ENCODE measurements at regions not wholly inside any gene's neighbourhood (a gene's known extent, or its start where the extent isn't known, plus 50 kb on each side); places are given as distances from the start of the nearest gene placed in this dataset.

DNA sequence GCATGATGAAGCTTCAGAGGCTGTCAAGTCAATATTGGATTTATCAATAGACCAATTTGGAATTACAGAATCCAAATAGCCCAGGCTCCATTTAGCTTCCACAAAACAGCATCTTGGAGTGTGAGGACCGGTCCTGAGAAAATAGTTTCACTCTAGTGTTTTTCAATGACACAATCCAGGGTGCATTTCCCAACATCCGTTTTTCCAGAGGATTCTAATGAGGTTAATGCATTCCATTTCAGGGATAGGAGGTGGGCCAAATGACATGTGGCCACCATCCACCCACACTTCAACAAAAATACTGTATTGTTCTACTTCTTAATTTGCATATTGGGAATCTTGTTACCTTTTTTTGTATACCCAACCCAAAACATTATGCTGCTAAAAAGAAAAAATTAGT, 229.8 kb upstream of the LDB2 start:
- FAIRE-seq = no peak
- no peak for DNase-seq (ENCODE audit: insufficient read length, low spot score)

DNA sequence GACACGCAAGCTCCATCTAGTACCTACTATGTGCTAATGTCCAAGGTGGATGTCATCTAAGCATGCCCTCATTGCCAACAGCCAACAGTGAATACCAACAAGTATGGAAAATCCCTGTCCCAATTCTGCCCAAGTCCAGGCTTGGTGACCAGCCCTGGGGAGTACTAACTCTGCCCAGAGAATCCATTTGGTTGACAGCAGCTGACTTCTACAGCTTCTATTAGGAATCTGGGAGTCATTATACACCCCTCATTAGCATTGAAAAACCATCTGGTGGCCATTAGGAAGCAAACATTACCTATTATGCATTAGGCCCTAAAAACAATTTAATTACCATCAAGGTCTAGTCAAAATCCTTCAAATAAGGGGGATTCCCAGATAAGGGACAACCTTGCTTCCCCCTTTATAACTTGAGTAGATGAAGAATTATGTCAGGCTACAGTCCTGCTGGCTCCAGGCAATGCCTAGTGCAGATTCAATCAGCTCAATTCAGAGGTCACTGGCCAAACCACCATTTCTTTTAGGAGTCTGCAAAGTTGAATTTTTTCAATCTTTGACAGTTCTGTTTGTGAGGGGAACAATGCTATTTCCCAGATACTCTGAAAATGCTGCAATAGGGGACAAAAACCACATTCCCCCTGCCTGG, 228.0 kb upstream of the LDB2 start:
- DNase-seq (ENCODE audit: insufficient read length, low spot score) = no peak
- no peak for FAIRE-seq

DNA sequence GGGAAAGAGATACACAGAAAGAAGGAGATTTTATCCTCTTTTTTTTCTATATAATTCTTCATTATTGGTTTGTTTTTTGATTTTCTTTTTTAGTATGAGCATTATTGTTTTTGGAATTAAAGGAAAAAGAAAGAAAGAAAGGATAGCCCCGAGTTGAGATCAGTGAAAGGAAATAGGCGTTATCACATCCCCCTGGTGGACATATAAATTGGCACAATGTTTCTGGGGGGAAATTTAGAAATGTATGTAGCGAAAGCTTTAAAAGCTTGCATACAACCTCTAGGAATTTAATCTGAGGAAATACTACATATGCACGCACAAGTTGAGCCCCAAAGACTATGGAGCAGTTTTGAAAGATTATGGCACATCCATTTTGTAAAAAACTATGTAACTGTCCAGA, 226.3 kb upstream of the LDB2 start:
- no peak for FAIRE-seq
- DNase-seq (ENCODE audit: insufficient read length, low spot score) = no peak

DNA sequence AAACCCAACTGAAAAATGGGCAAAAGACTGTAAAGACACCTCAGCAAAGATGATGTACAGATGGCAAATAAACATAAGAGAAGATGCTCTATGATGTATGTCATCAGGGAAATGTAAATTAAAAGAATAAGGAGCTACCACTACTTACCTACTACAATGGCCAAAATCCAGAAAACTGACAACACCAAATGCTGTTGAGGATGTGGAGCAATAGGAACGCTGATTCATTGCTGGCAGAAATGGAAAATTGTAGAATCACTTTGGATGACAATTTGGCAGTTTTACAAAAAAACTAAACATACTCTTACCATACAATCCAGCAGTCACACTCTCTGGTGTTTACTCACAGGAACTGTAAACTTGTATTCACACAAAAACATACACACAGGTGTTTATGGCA, 222.3 kb upstream of the LDB2 start:
- no peak for FAIRE-seq
- DNase-seq (ENCODE audit: insufficient read length, low spot score) = no peak

DNA sequence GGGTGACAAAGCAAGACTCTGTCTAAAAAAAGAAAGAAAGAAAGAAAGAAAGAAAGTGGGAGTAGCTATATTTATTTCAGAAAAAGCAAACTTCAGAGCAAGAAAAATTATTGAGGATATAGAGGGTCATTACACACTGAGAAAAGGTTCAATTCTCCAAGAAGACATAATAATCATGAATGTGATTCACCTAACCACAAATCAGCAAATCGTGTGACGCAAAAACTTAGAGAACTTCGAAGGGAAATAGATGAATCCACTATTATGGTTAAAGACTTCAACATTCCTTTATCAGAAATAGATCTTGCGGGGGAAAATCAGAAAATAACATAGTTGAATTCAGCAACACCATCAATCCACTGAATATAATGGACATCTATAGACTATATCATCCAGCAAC, 219.3 kb upstream of the LDB2 start:
- DNase-seq (ENCODE audit: insufficient read length, low spot score) (no peak), FAIRE-seq (no peak)

DNA sequence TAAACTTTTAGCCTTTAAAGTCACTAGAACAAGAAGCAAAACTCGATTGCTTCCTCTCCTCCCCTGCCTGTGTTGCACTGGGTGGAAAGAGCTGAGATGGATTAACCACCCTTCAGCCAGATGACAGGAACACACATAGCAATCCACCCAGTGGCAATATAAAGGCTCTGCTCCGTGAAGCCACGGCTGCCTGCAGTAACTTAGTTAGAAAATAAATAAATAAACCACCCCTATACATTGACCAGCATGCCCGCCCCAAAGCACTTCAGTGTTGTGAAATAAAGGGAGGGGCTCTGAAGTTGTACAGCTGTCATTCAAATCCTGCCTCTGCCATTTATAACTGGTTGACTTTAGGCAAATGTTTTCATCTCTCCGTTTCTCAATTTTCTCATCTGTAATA, 217.1 kb upstream of the LDB2 start:
- DNase-seq (ENCODE audit: insufficient read length, low spot score) (no peak), FAIRE-seq (no peak)

DNA sequence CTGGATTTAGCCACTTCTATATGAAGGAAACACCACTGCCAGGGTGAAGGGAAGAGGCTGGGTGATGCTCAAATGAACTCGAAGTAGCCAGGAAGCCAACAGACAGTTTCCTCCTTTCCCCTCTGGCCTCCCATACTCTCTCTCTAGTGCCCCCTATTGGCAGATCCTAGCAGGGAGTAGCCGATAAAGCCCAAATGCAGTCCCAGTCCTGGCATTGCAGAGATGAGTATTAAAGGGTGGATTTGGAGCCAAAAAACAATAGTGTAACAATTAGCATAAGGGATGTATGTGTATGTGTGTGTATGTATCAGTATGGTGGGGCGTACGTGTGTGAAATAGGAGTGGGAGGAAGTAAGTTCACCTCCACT, 213.8 kb upstream of the LDB2 start:
- no peak for DNase-seq (ENCODE audit: insufficient read length, low spot score)
- FAIRE-seq = no peak

DNA sequence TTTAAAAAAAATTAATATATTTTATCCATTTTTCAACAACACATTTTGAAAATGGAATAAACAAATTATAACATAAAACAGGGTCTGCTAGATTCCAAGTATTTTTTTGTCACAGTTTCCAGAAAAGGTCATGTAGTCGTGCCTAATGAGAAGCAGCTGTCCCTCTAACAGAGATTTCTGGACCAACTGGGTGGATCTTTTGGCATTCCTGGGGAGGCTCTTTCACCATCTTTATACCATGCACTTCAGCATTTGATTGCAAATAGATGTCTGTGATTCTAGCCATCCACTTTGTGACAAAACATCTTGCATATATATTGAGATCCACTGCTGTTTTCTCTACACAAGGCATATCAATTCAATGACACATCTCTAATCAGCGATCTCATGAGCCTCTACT, 210.7 kb upstream of the LDB2 start:
- DNase-seq (ENCODE audit: insufficient read length, low spot score) = no peak
- no peak for FAIRE-seq

DNA sequence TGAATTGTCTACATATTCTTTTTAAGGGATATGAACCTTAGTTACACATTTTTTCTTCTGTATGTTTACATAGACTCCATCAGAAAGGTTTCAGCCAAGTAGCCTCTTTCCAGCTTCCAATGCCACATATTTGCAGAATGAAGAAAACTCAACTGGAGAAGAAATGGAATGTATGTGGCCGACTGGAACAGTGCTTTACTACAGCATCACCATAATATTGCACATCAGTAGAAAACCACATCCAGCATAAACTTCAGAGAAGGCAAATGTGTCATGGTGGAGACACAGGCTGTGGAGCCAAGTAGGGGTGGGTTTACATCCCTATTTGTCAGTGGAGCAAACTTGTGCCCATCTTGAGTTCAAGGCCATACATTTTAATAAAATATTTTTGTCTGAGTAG, 204.8 kb upstream of the LDB2 start:
- DNase-seq (ENCODE audit: insufficient read length, low spot score) = no peak
- FAIRE-seq = no peak

DNA sequence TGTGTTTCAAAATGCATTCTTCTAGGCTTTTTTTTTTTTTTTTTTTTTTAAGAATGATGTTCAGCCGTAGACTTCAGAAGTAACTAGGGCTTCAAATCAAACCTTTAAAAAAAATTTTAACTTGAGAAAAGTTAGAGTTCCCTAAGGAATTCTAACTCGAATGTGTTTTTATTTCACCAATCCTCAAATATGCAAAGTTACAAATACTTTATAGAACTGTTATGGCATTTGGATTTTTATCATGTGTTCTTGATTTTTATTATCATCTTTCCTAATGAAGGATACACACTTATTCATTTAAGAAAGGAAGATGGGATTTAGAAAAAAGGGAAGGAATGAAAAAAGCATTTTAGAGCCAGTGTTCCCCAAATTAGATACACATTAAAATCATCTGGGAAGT, 200.6 kb upstream of the LDB2 start:
- FAIRE-seq (no peak), DNase-seq (ENCODE audit: insufficient read length, low spot score) (no peak)

DNA sequence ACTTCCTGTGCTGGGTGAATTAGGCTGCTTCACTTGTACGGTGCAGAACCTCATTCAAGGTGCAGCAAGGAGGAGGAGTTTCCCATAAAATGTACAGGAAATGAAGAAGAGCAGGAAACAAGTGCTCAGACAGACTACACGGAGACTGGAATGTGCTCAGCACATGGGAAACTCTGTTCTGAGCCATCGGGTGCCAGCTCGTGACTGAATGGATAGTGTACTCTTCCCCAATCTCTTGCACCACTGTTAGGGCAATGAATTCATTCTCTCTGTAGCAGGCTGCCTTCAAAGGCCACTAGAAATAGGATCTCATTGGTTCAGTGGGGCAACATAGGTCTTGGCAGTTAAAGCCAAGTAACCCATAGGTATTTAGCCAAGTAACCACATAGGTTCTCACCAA, 200.0 kb upstream of the LDB2 start:
- DNase-seq (ENCODE audit: insufficient read length, low spot score) (no peak), FAIRE-seq (no peak)

DNA sequence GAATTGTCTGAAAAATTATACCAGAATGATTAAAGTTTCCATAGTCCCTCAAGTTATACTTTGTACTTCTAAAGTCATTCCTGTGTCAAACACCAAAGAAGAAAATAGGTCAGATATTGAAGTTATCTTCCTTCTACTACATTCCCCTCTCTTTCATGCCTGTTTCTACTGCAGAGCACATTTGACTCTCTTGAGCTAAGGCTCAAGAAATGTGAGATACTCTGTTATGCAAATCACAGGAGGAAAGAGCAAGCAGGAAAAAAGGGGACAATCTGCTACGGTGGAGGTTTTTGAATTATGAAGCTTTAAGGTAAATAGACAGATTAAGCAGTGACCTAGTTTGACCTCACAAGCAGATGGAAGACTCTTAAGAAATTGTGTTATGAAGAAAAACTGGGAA, 198.9 kb upstream of the LDB2 start:
- FAIRE-seq (no peak), DNase-seq (ENCODE audit: insufficient read length, low spot score) (no peak)

DNA sequence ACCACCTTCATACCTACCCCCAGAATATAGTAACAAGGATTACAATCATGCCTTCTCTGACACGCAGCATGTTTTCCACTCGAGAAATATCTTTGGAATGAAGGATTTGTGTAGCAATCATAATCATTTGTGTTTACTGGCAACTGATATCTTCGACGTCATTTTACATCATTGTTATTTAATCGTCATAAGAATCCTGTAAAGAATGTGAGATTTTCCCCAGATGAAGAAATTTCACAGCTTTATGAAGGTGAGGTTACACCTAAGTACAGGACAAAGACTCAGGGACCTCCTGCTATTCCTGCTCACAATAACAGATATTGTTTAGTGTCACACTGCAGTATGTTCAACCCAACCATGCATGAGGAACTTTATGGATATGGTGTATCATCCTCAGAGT, 198.2 kb upstream of the LDB2 start:
- FAIRE-seq (no peak), DNase-seq (ENCODE audit: insufficient read length, low spot score) (no peak)

DNA sequence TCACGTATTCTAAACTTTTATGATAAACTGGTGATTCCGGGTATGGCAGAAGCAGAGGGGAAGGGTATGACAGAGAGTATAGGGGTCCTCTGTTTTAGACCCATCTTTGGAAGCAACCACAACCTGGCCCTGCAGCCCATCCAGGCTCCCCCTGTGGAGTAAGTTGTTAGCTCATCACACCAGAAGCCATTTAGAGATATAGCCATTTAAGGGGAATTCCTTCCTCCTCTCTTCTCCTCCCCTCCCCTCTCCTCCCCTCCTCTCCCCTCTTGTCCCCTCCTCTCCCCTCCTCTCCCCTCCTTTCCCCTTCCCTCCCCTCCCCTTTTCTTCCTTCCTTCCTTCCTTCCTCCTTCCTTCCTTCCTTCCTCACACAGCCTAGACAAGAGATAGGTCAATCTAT, 197.3 kb upstream of the LDB2 start:
- FAIRE-seq (no peak), DNase-seq (ENCODE audit: insufficient read length, low spot score) (no peak)

DNA sequence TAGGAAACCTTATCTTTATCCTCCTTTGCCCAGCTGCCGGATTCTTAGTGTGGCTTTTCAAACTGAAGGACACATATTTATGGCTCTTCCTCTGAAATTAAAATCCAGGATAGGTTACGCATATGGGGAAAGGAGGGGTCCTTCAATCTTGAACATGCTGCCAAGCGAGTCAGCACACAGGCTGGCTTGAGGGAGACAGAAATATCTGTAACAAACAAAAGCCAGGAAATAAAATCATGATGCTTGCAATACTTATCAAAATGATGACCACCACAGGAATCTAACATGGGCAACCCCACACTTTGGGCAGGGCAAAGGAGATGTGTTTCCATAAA, 196.4 kb upstream of the LDB2 start:
- FAIRE-seq (no peak), DNase-seq (ENCODE audit: insufficient read length, low spot score) (no peak)

DNA sequence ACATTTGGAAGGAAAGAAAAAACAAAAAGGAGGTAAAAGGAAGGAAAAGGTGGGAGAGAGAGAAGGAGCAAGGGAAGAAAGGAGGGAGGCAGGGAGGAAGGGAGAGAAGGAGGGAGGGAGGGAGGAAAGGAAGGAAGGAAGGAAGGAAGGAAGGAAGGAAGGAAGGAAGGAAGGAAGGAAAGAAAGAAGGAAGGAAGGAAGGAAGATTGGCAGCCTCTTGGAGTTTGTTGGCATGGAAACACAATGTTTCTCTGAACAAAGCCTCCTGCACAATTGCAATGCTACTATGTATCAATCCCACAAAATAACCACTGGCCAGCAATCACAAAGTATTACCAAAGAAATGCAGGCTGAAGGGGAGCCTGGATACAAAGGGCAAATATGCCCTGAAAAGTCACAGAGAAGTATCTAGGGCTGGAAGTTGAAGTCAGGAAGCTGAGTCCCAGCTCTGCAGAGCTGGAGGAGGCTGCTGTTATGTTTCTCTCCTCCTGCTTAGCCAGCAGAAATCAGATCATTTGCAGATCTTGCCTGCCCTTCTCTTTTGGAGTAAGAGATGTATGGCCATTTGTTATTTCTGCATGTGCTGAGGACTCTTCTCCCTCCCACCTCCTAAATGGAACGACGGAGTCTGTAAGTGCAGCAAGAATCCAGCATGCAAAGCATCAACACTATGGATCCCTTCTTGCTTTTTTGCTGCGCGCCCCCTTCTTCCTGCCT, 195.9 kb upstream of the LDB2 start:
- FAIRE-seq (no peak), DNase-seq (ENCODE audit: insufficient read length, low spot score) (no peak)

DNA sequence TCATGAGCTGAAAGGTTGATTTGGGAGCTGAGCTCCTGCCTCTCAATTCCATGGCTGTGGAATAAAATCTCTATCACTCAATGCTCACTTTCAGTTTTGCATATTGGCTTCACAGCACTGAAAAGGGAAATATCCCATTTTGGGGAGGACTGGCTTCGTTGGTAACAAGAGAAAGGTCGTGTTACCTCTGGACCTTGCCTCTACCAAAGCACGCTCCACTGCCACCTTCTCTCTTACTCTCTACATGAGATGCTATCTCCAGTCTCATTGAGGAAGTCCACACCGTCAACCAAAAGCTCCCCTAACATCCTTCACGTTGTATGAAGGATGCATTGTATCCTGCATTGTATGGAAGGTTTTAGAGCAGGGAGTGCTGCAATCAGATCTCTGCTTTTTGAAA, 195.0 kb upstream of the LDB2 start:
- no peak for DNase-seq (ENCODE audit: insufficient read length, low spot score)
- no peak for FAIRE-seq

DNA sequence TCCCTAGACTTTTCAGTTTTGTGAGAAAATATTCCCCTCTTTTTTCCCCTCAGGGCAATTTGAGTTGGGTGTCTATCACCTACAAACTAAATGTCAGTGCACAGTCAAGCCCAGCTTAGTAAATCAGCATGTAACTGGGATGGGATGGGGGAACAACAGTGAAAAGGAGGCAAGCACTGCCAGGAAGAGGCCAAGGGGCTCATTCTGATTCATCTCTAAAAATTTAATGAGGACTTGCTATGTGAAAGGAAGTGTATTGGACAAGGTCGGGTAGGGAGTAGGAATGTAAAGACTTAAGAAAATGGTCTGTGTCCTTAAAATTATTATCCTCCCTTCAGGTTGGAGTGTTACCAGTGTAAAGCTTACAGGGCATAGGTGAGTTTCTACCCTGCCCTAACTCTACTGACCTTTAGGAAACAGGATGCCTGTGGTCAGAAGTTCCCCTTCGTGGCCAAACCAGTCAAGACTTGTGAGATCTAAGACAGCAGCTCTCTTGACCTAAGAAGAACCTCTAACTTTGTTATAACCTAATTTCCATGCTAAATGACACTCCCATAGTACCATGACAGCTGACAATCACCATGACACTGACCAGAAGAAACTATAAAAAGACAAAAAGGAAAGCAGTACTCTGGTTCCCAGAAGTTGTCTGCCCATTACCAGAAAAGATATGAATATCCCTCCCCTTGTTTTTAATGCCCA, 194.4 kb upstream of the LDB2 start:
- DNase-seq (ENCODE audit: insufficient read length, low spot score) (peak; percentile 7), FAIRE-seq (peak; percentile 31)

DNA sequence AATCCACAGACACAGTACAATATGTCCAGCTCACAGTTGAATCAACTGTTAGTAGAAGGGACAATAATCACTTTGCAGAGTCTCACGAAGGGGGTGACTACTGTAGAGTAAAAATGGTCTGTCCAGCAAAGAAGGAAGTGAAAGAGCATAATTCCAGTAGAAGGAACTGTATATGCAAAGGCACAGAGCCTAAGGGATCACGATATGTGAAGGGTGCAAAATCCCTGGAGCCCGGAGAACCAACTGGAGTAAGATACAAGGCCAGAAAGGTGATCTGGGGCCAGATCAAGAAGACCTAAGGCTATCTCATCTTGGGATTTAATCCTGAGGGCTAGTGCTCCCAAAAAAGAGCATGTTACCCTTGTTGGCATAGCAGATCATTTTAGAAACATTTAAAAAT, 192.7 kb upstream of the LDB2 start:
- no peak for FAIRE-seq

DNA sequence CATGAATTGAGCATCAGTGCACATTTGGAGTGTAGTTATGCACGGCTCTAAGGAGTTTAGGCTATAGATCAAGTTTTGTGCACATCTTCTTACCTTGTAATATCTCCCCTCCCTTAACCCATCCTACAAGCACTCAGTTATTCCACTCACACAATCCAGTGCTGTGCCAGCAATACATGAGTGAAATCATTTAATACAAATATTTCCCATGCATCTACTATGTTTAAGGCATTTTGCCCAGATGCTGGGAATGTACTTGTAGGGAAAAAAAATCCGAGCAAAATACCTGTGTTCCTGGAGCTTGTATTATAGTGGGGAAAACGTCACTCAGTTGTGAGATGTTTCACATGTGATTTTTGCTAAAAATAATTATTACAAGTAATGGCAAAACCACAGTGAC, 191.6 kb upstream of the LDB2 start:
- DNase-seq (ENCODE audit: insufficient read length, low spot score) (no peak), FAIRE-seq (no peak)

More for the DNA sequence above, 192.7 kb upstream of the LDB2 start:
- DNase-seq (ENCODE audit: insufficient read length, low spot score) = no peak

DNA sequence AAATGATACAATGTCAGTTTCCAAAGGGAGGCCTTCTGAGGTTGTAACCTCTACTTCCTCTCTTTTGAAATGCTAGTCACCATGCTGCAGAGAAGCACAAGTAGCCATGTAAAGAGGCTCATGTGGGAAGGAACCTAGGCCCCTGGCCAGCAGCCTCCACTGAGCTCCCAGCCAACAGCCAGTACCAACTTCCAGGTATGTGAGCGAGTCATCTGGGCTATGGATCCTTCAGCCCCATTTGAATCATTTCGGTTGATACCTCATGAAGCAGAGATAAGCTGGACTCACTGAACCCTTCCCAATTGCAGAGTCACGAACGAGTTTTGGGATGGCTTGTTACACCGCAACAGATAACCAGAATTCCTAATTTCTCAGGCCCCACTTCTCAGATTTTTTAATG, 187.0 kb upstream of the LDB2 start:
- no peak for DNase-seq (ENCODE audit: insufficient read length, low spot score)
- no peak for FAIRE-seq

DNA sequence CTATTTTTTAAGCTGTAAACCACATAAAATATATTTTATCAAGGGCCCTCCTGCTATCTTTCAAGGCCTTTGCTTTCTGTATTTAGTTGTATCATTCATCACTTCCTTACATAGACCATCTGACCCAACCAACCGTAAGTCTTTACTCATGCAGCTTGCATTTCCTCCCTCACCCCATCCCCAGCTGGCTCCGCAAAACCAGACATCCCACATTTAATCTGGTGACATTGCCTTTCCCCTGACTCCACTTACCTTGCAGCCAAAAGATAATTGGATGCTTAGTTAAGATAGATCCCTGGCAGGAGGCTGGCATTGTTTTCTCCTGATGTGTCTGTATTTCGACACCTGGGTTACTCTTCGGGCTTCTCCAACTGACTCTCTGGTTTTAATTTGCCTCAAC, 183.7 kb upstream of the LDB2 start:
- FAIRE-seq = no peak
- DNase-seq (ENCODE audit: insufficient read length, low spot score) = no peak
